ENCODE measurements at regions not wholly inside any gene's neighbourhood (a gene's known extent, or its start where the extent isn't known, plus 50 kb on each side); places are given as distances from the start of the nearest gene placed in this dataset.

GRCh38 chr1:14460173-14460572 is 138.3 kb upstream of the KAZN start:
- Histone ChIP-seq H3K56ac (ENCODE audit: low read length) (no peak overlapping the region), H4K5ac (ENCODE audit: low read length) (no peak overlapping the region), H3K18ac (ENCODE audit: low read length) (no peak overlapping the region), H3K36me3 (ENCODE audit: control insufficient read depth, insufficient read depth, low read length) (no peaks in the 10 kb centered on the region), H3K27ac (ENCODE audit: low read depth, low read length) (no peak overlapping the region), H3K4me2 (ENCODE audit: low read length) (no peak overlapping the region), H3K79me1 (ENCODE audit: low read length) (no peaks in the 10 kb centered on the region), H2BK5ac (ENCODE audit: low read length) (no peak overlapping the region), H3K4me1 (ENCODE audit: control insufficient read depth, low read depth, low read length) (no peaks in the 10 kb centered on the region), H3K23ac (ENCODE audit: low read length) (no peak overlapping the region), H2AK5ac (ENCODE audit: low read length) (no peak overlapping the region), H3K27me3 (ENCODE audit: insufficient read depth, low read length, poor library complexity) (no peaks in the 10 kb centered on the region), H2BK120ac (ENCODE audit: low read depth, low read length) (no peak overlapping the region), H2BK15ac (replicated peaks; ENCODE audit: low read depth) (no peak overlapping the region), H4K8ac (ENCODE audit: low read depth, low read length) (no peak overlapping the region), H3K4ac (ENCODE audit: low read depth, low read length) (no peak overlapping the region), H3K4me3 (ENCODE audit: low read length) (no peak overlapping the region), H3K9ac (ENCODE audit: low read length) (no peak overlapping the region), H3K79me2 (ENCODE audit: control insufficient read depth, insufficient read depth, low read length) (no peaks in the 10 kb centered on the region)
- WGBS (ENCODE audit: extremely low coverage, insufficient coverage, low lambda C conversion rate), result no CpG with 5 or more reads among the region's 3 CpGs
- no peak for DNase-seq

- Histone ChIP-seq H3K36me3 (ENCODE audit: control insufficient read depth, insufficient read depth, low read length) (no peaks in the 10 kb centered on the region), H2BK5ac (ENCODE audit: low read length) (no peak overlapping the region), H4K5ac (ENCODE audit: low read length) (no peak overlapping the region), H2BK120ac (ENCODE audit: low read depth, low read length) (no peak overlapping the region), H3K79me1 (ENCODE audit: low read length) (no peaks in the 10 kb centered on the region), H3K79me2 (ENCODE audit: control insufficient read depth, insufficient read depth, low read length) (no peaks in the 10 kb centered on the region), H3K23ac (ENCODE audit: low read length) (no peak overlapping the region), H3K27ac (ENCODE audit: low read depth, low read length) (no peak overlapping the region), H3K18ac (ENCODE audit: low read length) (no peak overlapping the region), H3K4ac (ENCODE audit: low read depth, low read length) (no peak overlapping the region), H4K8ac (ENCODE audit: low read depth, low read length) (no peak overlapping the region), H2AK5ac (ENCODE audit: low read length) (no peak overlapping the region), H2BK15ac (replicated peaks; ENCODE audit: low read depth) (no peak overlapping the region), H3K27me3 (ENCODE audit: insufficient read depth, low read length, poor library complexity) (no peaks in the 10 kb centered on the region), H3K4me1 (ENCODE audit: control insufficient read depth, low read depth, low read length) (no peaks in the 10 kb centered on the region), H3K4me2 (ENCODE audit: low read length) (no peak overlapping the region), H3K56ac (ENCODE audit: low read length) (no peak overlapping the region), H3K9ac (ENCODE audit: low read length) (no peak overlapping the region), H3K4me3 (ENCODE audit: low read length) (no peak overlapping the region)
- no peak for DNase-seq
- WGBS (ENCODE audit: extremely low coverage, insufficient coverage, low lambda C conversion rate), result no CpG with 5 or more reads among the region's 4 CpGs
Measured at GRCh38 chr1:14462851-14463250, 135.6 kb upstream of the KAZN start.

GRCh38 chr1:14466006-14466405 is 132.5 kb upstream of the KAZN start:
- H3K27me3 ChIP-seq (ENCODE audit: insufficient read depth, low read length, poor library complexity), result no peaks in the 10 kb centered on the region
- H4K8ac ChIP-seq (ENCODE audit: low read depth, low read length), result no peak overlapping the region
- no peak overlapping the region for H3K27ac ChIP-seq (ENCODE audit: low read depth, low read length)
- no peaks in the 10 kb centered on the region for H3K79me1 ChIP-seq (ENCODE audit: low read length)
- no peak overlapping the region for H2AK5ac ChIP-seq (ENCODE audit: low read length)
- H3K4ac ChIP-seq (ENCODE audit: low read depth, low read length), result no peak overlapping the region
- H3K4me1 ChIP-seq (ENCODE audit: control insufficient read depth, low read depth, low read length), result no peaks in the 10 kb centered on the region
- H2BK15ac ChIP-seq (replicated peaks; ENCODE audit: low read depth), result no peak overlapping the region
- H3K9ac ChIP-seq (ENCODE audit: low read length), result no peak overlapping the region
- no peak overlapping the region for H2BK120ac ChIP-seq (ENCODE audit: low read depth, low read length)
- H3K23ac ChIP-seq (ENCODE audit: low read length), result no peak overlapping the region
- H3K56ac ChIP-seq (ENCODE audit: low read length), result no peak overlapping the region
- no peak overlapping the region for H3K18ac ChIP-seq (ENCODE audit: low read length)
- H4K5ac ChIP-seq (ENCODE audit: low read length), result no peak overlapping the region
- H3K36me3 ChIP-seq (ENCODE audit: control insufficient read depth, insufficient read depth, low read length), result no peaks in the 10 kb centered on the region
- no peak for DNase-seq
- no CpG with 5 or more reads among the region's 4 CpGs for WGBS (ENCODE audit: extremely low coverage, insufficient coverage, low lambda C conversion rate)
- no peaks in the 10 kb centered on the region for H3K79me2 ChIP-seq (ENCODE audit: control insufficient read depth, insufficient read depth, low read length)
- no peak overlapping the region for H3K4me2 ChIP-seq (ENCODE audit: low read length)
- H2BK5ac ChIP-seq (ENCODE audit: low read length), result no peak overlapping the region
- no peak overlapping the region for H3K4me3 ChIP-seq (ENCODE audit: low read length)

DNA sequence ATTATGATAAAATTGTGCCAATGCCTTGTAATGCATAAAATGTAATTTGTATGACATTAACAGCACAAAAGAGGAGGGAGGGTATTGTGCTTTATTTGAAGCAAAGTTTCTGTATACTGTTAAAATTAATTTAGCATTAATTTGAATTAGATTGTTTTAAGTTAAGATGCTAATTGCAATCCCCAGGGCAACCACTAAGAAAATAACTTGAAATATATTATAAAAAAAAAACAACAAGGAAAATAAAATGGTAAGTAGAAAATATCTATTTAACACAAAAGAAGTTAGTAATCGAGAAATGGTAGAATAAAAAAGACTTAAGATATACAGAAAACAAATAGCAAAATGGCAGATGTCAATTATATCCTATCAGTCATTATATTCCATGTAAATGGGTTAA is 131.4 kb upstream of the KAZN start:
- Histone ChIP-seq H3K9ac (ENCODE audit: low read length) (no peak overlapping the region), H3K27ac (ENCODE audit: low read depth, low read length) (no peak overlapping the region), H3K4me1 (ENCODE audit: control insufficient read depth, low read depth, low read length) (no peaks in the 10 kb centered on the region), H3K18ac (ENCODE audit: low read length) (no peak overlapping the region), H2AK5ac (ENCODE audit: low read length) (no peak overlapping the region), H4K5ac (ENCODE audit: low read length) (no peak overlapping the region), H2BK5ac (ENCODE audit: low read length) (no peak overlapping the region), H2BK15ac (replicated peaks; ENCODE audit: low read depth) (no peak overlapping the region), H4K8ac (ENCODE audit: low read depth, low read length) (no peak overlapping the region), H3K27me3 (ENCODE audit: insufficient read depth, low read length, poor library complexity) (no peaks in the 10 kb centered on the region), H3K79me2 (ENCODE audit: control insufficient read depth, insufficient read depth, low read length) (no peaks in the 10 kb centered on the region), H3K4me3 (ENCODE audit: low read length) (no peak overlapping the region), H3K4ac (ENCODE audit: low read depth, low read length) (no peak overlapping the region), H2BK120ac (ENCODE audit: low read depth, low read length) (no peak overlapping the region), H3K23ac (ENCODE audit: low read length) (no peak overlapping the region), H3K79me1 (ENCODE audit: low read length) (no peaks in the 10 kb centered on the region), H3K56ac (ENCODE audit: low read length) (no peak overlapping the region), H3K36me3 (ENCODE audit: control insufficient read depth, insufficient read depth, low read length) (no peaks in the 10 kb centered on the region), H3K4me2 (ENCODE audit: low read length) (no peak overlapping the region)
- DNase-seq, result no peak
- no CpG with 5 or more reads among the region's 1 CpG for WGBS (ENCODE audit: extremely low coverage, insufficient coverage, low lambda C conversion rate)

- WGBS (ENCODE audit: extremely low coverage, insufficient coverage, low lambda C conversion rate), result no CpG with 5 or more reads among the region's 7 CpGs
- H3K56ac ChIP-seq (ENCODE audit: low read length), result no peak overlapping the region
Measured at GRCh38 chr1:14468751-14469150, 129.7 kb upstream of the KAZN start.

DNA sequence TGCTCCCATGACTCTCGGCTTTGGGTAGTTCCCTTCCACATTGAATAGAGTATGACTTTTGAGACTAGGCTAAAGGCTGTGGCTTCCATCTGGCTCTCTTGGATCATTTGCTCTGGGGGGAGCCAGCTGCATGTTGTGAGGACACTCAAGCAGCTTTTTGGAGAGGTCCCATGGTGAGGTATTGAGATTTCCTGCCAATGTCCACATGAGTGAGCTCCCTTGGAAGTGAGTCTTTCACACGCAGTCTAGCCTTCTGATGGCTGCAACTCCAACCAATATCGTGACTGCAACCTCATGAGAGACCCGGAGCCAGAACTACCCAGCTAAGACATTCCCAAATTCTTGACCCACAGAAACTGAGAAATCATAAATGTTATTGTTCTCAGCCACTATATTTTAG is 127.7 kb upstream of the KAZN start:
- no peak overlapping the region for H3K23ac ChIP-seq (ENCODE audit: low read length)
- H3K56ac ChIP-seq (ENCODE audit: low read length), result no peak overlapping the region
- no peaks in the 10 kb centered on the region for H3K27me3 ChIP-seq (ENCODE audit: insufficient read depth, low read length, poor library complexity)
- H4K8ac ChIP-seq (ENCODE audit: low read depth, low read length), result no peak overlapping the region
- no peaks in the 10 kb centered on the region for H3K79me2 ChIP-seq (ENCODE audit: control insufficient read depth, insufficient read depth, low read length)
- no peak overlapping the region for H2AK5ac ChIP-seq (ENCODE audit: low read length)
- H2BK120ac ChIP-seq (ENCODE audit: low read depth, low read length), result no peak overlapping the region
- H3K4me3 ChIP-seq (ENCODE audit: low read length), result no peak overlapping the region
- WGBS (ENCODE audit: extremely low coverage, insufficient coverage, low lambda C conversion rate), result no CpG with 5 or more reads among the region's 4 CpGs
- H2BK5ac ChIP-seq (ENCODE audit: low read length), result no peak overlapping the region
- no peak overlapping the region for H3K9ac ChIP-seq (ENCODE audit: low read length)
- H3K79me1 ChIP-seq (ENCODE audit: low read length), result no peaks in the 10 kb centered on the region
- DNase-seq, result no peak
- H3K36me3 ChIP-seq (ENCODE audit: control insufficient read depth, insufficient read depth, low read length), result no peaks in the 10 kb centered on the region
- H4K5ac ChIP-seq (ENCODE audit: low read length), result no peak overlapping the region
- no peak overlapping the region for H2BK15ac ChIP-seq (replicated peaks; ENCODE audit: low read depth)
- H3K18ac ChIP-seq (ENCODE audit: low read length), result no peak overlapping the region
- no peaks in the 10 kb centered on the region for H3K4me1 ChIP-seq (ENCODE audit: control insufficient read depth, low read depth, low read length)
- no peak overlapping the region for H3K4ac ChIP-seq (ENCODE audit: low read depth, low read length)
- no peak overlapping the region for H3K27ac ChIP-seq (ENCODE audit: low read depth, low read length)
- H3K4me2 ChIP-seq (ENCODE audit: low read length), result no peak overlapping the region

More at GRCh38 chr1:14468751-14469150, 129.7 kb upstream of the KAZN start:
- Histone ChIP-seq H3K4ac (ENCODE audit: low read depth, low read length) (no peak overlapping the region), H2BK15ac (replicated peaks; ENCODE audit: low read depth) (no peak overlapping the region), H3K79me2 (ENCODE audit: control insufficient read depth, insufficient read depth, low read length) (no peaks in the 10 kb centered on the region), H4K8ac (ENCODE audit: low read depth, low read length) (no peak overlapping the region), H3K4me1 (ENCODE audit: control insufficient read depth, low read depth, low read length) (no peaks in the 10 kb centered on the region), H2BK5ac (ENCODE audit: low read length) (no peak overlapping the region), H2BK120ac (ENCODE audit: low read depth, low read length) (no peak overlapping the region), H3K4me3 (ENCODE audit: low read length) (no peak overlapping the region), H3K36me3 (ENCODE audit: control insufficient read depth, insufficient read depth, low read length) (no peaks in the 10 kb centered on the region), H4K5ac (ENCODE audit: low read length) (no peak overlapping the region), H3K79me1 (ENCODE audit: low read length) (no peaks in the 10 kb centered on the region), H3K27me3 (ENCODE audit: insufficient read depth, low read length, poor library complexity) (no peaks in the 10 kb centered on the region), H2AK5ac (ENCODE audit: low read length) (no peak overlapping the region), H3K4me2 (ENCODE audit: low read length) (no peak overlapping the region), H3K27ac (ENCODE audit: low read depth, low read length) (no peak overlapping the region), H3K9ac (ENCODE audit: low read length) (no peak overlapping the region), H3K18ac (ENCODE audit: low read length) (no peak overlapping the region), H3K23ac (ENCODE audit: low read length) (no peak overlapping the region)
- DNase-seq, result no peak
